ENCODE measurements at regions not wholly inside any gene's neighbourhood (a gene's known extent, or its start where the extent isn't known, plus 50 kb on each side); places are given as distances from the start of the nearest gene placed in this dataset.

DNA sequence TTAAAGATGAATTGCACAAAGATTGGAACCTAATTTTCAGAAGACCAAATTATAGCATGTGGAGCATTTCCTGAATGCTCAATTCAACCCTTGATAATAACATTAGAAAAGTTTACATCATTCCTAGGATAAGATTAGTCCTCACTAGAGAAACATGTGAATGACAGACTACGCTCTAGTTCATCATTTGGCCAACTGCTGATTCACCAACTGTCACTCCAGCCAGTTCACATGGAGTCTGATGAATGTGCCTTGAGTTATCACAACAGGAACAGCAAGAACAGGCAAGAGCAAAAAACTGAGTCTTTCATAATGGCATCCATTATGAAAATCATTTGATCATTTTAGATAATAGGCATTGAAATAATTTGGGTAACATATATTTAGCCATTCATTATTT lies 415.9 kb downstream of the PTPRC start:
- TF ChIP-seq CTCF (IDR thresholded peaks at IDR 0.05): no peak
- Mint-ChIP-seq H3K27ac (ENCODE audit: unreplicated experiment) (no peak overlapping the region), H3K4me1 (ENCODE audit: unreplicated experiment) (no peaks in the 10 kb centered on the region), H3K27me3 (ENCODE audit: unreplicated experiment) (no peaks in the 10 kb centered on the region), H3K4me3 (ENCODE audit: unreplicated experiment) (no peak overlapping the region), H3K36me3 (ENCODE audit: unreplicated experiment) (no peaks in the 10 kb centered on the region), H3K9me3 (ENCODE audit: unreplicated experiment) (peaks cover 14% of the 10 kb centered on the region)
- DNase-seq (ENCODE audit: extremely low spot score, unreplicated experiment): no peak

DNA sequence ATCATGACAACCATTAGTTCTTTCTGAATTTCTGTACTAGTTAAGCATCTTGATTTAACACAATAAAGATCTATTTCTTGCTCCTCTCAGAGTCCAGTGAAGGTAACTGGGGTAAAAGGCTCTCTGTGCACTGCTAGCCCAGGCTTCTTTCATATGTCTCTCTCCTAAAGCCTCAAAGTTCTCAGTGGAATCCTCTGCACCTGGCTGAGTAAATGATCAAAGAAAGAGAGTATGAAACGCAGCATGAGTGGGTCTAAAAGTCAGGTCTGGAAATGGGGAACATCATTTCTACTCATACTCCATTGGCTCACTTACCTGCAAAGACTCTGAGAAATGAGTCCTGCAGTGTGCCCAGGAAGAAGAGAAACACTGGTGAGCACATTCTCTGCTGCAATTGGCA lies 418.5 kb downstream of the PTPRC start:
- H3K9me3 Mint-ChIP-seq (ENCODE audit: unreplicated experiment): no peaks in the 10 kb centered on the region
- H3K4me3 Mint-ChIP-seq (ENCODE audit: unreplicated experiment): no peak overlapping the region
- no peak for TF ChIP-seq CTCF (IDR thresholded peaks at IDR 0.05)
- no peaks in the 10 kb centered on the region for H3K36me3 Mint-ChIP-seq (ENCODE audit: unreplicated experiment)
- H3K27me3 Mint-ChIP-seq (ENCODE audit: unreplicated experiment): no peaks in the 10 kb centered on the region
- no peak for DNase-seq (ENCODE audit: extremely low spot score, unreplicated experiment)
- H3K4me1 Mint-ChIP-seq (ENCODE audit: unreplicated experiment): no peaks in the 10 kb centered on the region
- H3K27ac Mint-ChIP-seq (ENCODE audit: unreplicated experiment): no peak overlapping the region

GRCh38 chr1:199058281-199058680 lies 419.4 kb downstream of the PTPRC start:
- no peaks in the 10 kb centered on the region for H3K36me3 Mint-ChIP-seq (ENCODE audit: unreplicated experiment)
- TF ChIP-seq CTCF (IDR thresholded peaks at IDR 0.05): no peak
- H3K9me3 Mint-ChIP-seq (ENCODE audit: unreplicated experiment): no peaks in the 10 kb centered on the region
- H3K4me1 Mint-ChIP-seq (ENCODE audit: unreplicated experiment): no peaks in the 10 kb centered on the region
- no peak overlapping the region for H3K27ac Mint-ChIP-seq (ENCODE audit: unreplicated experiment)
- no peak for DNase-seq (ENCODE audit: extremely low spot score, unreplicated experiment)
- H3K27me3 Mint-ChIP-seq (ENCODE audit: unreplicated experiment): no peaks in the 10 kb centered on the region
- no peak overlapping the region for H3K4me3 Mint-ChIP-seq (ENCODE audit: unreplicated experiment)

GRCh38 chr1:199064971-199065370 lies 426.1 kb downstream of the PTPRC start:
- H3K27me3 Mint-ChIP-seq (ENCODE audit: unreplicated experiment): no peaks in the 10 kb centered on the region
- no peaks in the 10 kb centered on the region for H3K9me3 Mint-ChIP-seq (ENCODE audit: unreplicated experiment)
- H3K4me1 Mint-ChIP-seq (ENCODE audit: unreplicated experiment): peaks cover 1% of the 10 kb centered on the region
- DNase-seq (ENCODE audit: extremely low spot score, unreplicated experiment): no peak
- H3K27ac Mint-ChIP-seq (ENCODE audit: unreplicated experiment): no peak overlapping the region
- no peak for TF ChIP-seq CTCF (IDR thresholded peaks at IDR 0.05)
- no peaks in the 10 kb centered on the region for H3K36me3 Mint-ChIP-seq (ENCODE audit: unreplicated experiment)
- H3K4me3 Mint-ChIP-seq (ENCODE audit: unreplicated experiment): no peak overlapping the region

- no peak overlapping the region for H3K4me3 Mint-ChIP-seq (ENCODE audit: unreplicated experiment)
- no peaks in the 10 kb centered on the region for H3K36me3 Mint-ChIP-seq (ENCODE audit: unreplicated experiment)
Measured at GRCh38 chr1:199067483-199067882, 428.6 kb downstream of the PTPRC start.

More at GRCh38 chr1:199067483-199067882, 428.6 kb downstream of the PTPRC start:
- TF ChIP-seq CTCF (IDR thresholded peaks at IDR 0.05): no peak
- Mint-ChIP-seq H3K9me3 (ENCODE audit: unreplicated experiment) (no peaks in the 10 kb centered on the region), H3K4me1 (ENCODE audit: unreplicated experiment) (peaks cover 1% of the 10 kb centered on the region), H3K27ac (ENCODE audit: unreplicated experiment) (no peak overlapping the region), H3K27me3 (ENCODE audit: unreplicated experiment) (no peaks in the 10 kb centered on the region)
- DNase-seq (ENCODE audit: extremely low spot score, unreplicated experiment): no peak
